Iris pigment epithelial cell (primary cell): ENCODE measurements at regions not wholly inside any gene's neighbourhood (a gene's known extent, or its start where the extent isn't known, plus 50 kb on each side); places are given as distances from the start of the nearest gene placed in this dataset.

Experiments
- DNase-seq: peaks from one replicate; pipeline ENCODE4 v3.0.0-alpha.2; 2011; ENCODE audit warnings: low read depth

DNA sequence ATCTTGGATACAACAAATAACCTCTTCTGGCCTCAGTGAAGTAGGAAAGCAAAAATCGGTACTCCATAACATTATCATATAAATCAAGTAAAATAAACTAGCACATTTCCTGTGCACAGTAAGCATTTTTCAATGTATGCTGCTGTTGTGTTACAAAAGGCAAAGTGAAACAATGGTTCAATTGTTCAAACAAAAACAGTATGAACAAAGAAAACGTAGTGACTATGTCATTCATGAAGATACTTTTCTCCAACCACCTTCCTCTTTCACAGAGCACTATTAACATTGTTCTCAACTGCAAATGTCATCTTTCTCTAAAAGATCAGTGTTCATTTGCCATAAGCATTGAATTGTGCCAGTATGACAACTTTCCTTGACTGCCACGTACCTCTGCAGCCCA is 318.6 kb upstream of the PRDM1 start:
- no peak for DNase-seq

GRCh38 chr6:105765239-105765638 is 320.9 kb upstream of the PRDM1 start:
- DNase-seq: no peak

DNA sequence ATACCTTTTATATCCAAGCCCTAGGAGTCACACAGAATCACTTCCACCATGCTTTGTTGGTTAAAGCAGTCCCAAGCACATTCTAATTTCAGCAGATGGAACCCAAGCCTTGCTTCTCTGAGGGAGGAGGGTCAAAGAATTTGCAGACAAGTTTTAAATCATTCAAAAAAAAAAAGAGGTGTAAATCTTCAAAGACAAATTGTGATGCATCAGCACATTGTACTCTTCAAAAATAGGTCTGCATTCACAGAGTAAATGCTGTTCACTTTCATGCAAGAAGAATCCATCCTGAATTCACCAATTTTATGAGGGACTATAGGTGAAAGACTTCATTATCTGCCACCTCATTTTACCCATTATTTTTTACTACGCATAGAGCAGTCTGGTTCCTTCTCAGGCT is 321.8 kb upstream of the PRDM1 start:
- DNase-seq: no peak

DNA sequence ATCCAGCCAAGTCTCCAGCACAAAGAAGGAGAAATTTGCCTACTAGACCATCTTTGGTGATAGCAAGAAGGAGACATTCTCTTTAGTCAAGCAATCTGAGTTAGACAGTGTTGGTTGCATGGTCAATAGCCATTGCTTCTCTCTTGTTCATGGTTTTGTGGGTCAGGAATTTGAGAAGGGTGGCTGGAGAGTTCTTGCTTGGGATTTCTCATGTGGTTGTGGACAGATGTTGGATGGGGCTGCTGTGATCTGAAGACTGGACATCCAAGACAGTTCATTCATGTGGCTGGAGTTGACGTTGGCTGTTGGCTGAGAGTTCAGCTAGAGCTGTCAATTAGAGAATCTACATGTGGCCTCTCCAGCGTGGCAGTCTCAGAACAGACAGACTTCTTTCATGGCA is 322.3 kb upstream of the PRDM1 start:
- DNase-seq: no peak

DNA sequence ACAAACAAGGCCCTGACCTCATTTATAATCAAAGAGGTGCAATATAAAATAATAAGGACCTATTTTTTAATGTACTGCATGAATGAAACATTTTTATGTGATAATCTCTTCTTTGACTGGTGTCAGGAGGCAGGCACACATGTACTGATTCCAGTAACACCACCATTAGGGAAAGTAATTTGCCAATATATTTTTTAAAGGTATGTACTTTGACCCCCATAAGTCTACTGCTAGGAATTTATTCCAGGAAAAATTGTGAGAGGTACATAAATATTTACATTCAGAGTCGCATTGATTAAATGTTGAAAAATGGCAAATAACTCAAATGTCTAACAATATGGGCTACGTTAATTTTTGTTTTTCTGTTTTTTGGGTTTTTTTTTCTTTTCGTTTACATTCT is 325.4 kb upstream of the PRDM1 start:
- no peak for DNase-seq

DNA sequence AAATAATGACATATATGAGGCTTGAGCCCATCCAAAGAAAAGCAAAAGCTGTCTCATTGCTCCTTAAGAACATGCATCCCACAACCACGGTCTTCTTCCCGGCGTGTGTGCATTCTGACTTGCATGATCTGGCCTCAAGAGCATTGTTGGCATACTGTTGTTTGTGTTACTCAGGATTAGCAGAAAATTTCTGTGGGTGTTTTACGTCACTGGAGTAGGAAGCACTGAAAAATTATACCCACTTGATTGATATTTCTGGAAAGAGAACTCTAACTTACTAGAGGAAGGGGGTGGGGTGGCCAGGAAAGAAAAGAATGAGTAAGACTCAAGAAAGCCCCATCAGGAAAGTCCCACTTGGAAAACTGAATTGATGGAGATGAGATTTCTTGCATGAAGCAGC is 326.2 kb upstream of the PRDM1 start:
- peak; percentile 75 for DNase-seq

GRCh38 chr6:105759015-105759414 is 327.1 kb upstream of the PRDM1 start:
- DNase-seq: no peak

GRCh38 chr6:105757512-105758200 is 328.5 kb upstream of the PRDM1 start:
- DNase-seq: no peak

- DNase-seq: no peak
Observed at GRCh38 chr6:105755885-105756284, 330.3 kb upstream of the PRDM1 start.

- no peak for DNase-seq
Observed at GRCh38 chr6:105753620-105754211, 332.4 kb upstream of the PRDM1 start.

GRCh38 chr6:105753207-105753606 is 332.9 kb upstream of the PRDM1 start:
- no peak for DNase-seq

- no peak for DNase-seq
Observed at GRCh38 chr6:105750089-105750488, 336.0 kb upstream of the PRDM1 start.

DNA sequence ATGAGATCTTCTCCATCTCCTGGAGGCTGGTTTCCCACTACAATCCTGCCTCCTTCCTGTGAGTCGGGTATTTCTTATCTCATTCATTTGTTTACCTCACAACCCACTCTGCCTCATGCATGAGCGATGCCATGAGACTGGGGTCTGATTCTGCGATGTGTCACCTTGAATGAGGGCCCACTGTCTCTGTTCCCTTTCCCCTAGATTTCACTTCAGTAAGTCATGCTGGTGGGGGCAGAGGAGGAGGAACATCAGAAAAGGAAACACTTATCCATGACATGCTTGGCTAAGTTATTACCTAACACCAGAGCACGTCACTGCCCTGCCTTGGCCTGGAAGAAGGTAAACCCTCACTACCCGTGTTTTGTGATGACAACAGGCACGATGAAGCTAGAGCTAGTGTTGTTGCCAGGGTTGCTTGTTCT is 337.4 kb upstream of the PRDM1 start:
- peak; percentile 34 for DNase-seq

GRCh38 chr6:105747823-105748405 is 338.2 kb upstream of the PRDM1 start:
- no peak for DNase-seq

- DNase-seq: no peak
Observed at GRCh38 chr6:105746509-105746908, 339.6 kb upstream of the PRDM1 start.

GRCh38 chr6:105746130-105746505 is 340.0 kb upstream of the PRDM1 start:
- DNase-seq: no peak

- DNase-seq: no peak
Observed at GRCh38 chr6:105745464-105746129, 340.5 kb upstream of the PRDM1 start.

DNA sequence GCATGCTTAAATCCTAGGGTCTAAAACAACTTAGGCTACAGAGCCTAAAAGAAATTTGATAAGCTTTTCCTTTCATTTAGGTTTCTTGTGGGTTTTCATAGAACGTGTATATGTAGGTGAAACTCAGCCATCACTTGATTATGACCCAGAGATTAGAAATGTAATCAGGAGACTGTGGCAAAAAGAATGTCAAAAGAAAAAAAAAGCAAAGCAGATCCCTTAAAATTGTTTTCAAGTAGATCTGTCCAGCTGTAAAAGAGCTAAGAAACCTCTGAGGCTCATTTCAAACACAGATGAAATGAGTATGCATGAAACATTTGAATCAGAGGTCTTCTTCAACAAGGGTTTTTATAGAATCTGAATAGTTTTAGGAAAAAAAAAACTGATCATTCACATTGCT is 341.3 kb upstream of the PRDM1 start:
- no peak for DNase-seq

DNA sequence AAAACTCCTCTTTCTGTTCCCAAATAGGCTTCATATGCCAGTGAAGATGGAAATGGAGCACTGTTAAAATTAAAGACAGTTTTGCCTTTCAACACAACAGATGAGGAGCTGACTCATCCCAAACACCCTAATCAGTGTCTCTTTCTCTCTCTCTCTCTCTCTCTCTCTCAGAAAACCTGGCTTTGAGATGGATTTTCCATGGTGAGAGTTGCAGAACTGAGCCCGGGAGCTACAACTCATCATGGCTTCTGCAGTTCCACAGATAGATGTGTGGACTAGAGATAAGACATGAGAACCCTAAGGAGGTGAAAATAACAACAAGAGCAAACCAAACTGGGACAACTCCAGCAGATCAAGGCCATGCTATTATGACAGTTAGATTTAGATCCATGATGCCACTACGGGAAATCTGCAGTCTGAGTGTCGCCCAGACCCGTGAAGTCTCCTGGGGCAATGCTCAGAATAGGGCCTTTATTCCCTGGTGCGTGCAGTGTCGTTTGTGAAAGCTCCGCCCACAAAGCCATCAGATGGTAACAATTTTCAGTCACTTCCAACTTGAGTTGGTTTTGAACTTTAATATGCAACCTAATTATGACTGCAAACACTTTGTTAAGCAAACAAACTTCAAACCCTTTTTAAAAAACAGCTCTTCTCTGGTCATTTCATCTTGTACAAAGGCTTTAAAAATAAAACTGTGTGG is 338.2 kb upstream of the PREP start:
- DNase-seq: no peak

- no peak for DNase-seq
Observed at GRCh38 chr6:105739764-105740163, 336.9 kb upstream of the PREP start.

GRCh38 chr6:105733556-105734162 is 330.8 kb upstream of the PREP start:
- peak; percentile 43 for DNase-seq

GRCh38 chr6:105728995-105729394 is 326.1 kb upstream of the PREP start:
- DNase-seq: no peak
